CD8-positive, alpha-beta memory T cell (primary cell): ENCODE measurements at regions not wholly inside any gene's neighbourhood (a gene's known extent, or its start where the extent isn't known, plus 50 kb on each side); places are given as distances from the start of the nearest gene placed in this dataset.

Source experiments
- CTCF ChIA-PET: fragments of 350-600 bp; sonication (Branson Sonifier 250); formaldehyde crosslinking; loops from one replicate; lab custom pipeline; 2021; ENCODE audit warnings: antibody characterized with exemption; lab: Charles Lee
- POLR2A ChIA-PET: fragments of 350-600 bp; sonication (Branson Sonifier 250); formaldehyde crosslinking; loops from one replicate; lab custom pipeline; 2021; ENCODE audit warnings: antibody characterized with exemption; lab: Charles Lee
- DNase-seq, 5 donors: peaks; one replicate each; pipeline versions ENCODE4 v3.0.0 to v3.0.0-alpha.2; 2020 to 2022; ENCODE audit warnings: mixed read lengths in 1 of 5
- H3K27ac ChIP-seq: one replicate; pipeline ENCODE4 v1.7.0; 2013; ENCODE audit warnings: low read depth, mild to moderate bottlenecking, low read length, moderate library complexity
- H3K27me3 ChIP-seq: 2 replicates; pipeline ENCODE4 v1.7.0; 2013; ENCODE audit warnings: low read length, mild to moderate bottlenecking; ENCODE audit not compliant: insufficient read depth, poor library complexity, severe bottlenecking
- H3K36me3 ChIP-seq: 2 replicates; pipeline ENCODE4 v1.7.0; 2013; ENCODE audit warnings: mild to moderate bottlenecking, low read length, moderate library complexity; ENCODE audit not compliant: insufficient read depth
- H3K4me1 ChIP-seq: 2 replicates; pipeline ENCODE4 v1.7.0; 2013; ENCODE audit warnings: mild to moderate bottlenecking, low read length, moderate library complexity; ENCODE audit not compliant: insufficient read depth
- H3K4me3 ChIP-seq: 2 replicates; pipeline ENCODE4 v1.7.0; 2013; ENCODE audit warnings: mild to moderate bottlenecking, low read length
- H3K9me3 ChIP-seq: 2 replicates; pipeline ENCODE4 v1.7.0; 2013; ENCODE audit warnings: mild to moderate bottlenecking, low read length
- H3K27ac Mint-ChIP-seq, 8 donors: one replicate each; pipeline ENCODE4 v1.8.0; 2020 to 2021; ENCODE audit warnings: mixed read lengths in 8 of 8, mild to moderate bottlenecking in 6 of 8, inconsistent platforms in 3 of 8, moderate library complexity in 3 of 8
- H3K27me3 Mint-ChIP-seq, 2 donors: one replicate each; pipeline ENCODE4 v1.8.0; 2020 to 2021; ENCODE audit warnings: mixed read lengths in 2 of 2, mild to moderate bottlenecking in 1 of 2, moderate library complexity in 1 of 2
- H3K36me3 Mint-ChIP-seq, 3 donors: one replicate each; pipeline ENCODE4 v1.8.0; 2020 to 2021; ENCODE audit warnings: mixed read lengths in 3 of 3, inconsistent platforms in 1 of 3, mild to moderate bottlenecking in 1 of 3
- H3K4me1 Mint-ChIP-seq, 3 donors: one replicate each; pipeline ENCODE4 v1.8.0; 2020 to 2021; ENCODE audit warnings: mixed read lengths in 3 of 3, inconsistent platforms in 1 of 3, mild to moderate bottlenecking in 1 of 3
- H3K4me3 Mint-ChIP-seq, 7 donors: one replicate each; pipeline ENCODE4 v1.8.0; 2020 to 2021; ENCODE audit warnings: mixed read lengths in 7 of 7, mild to moderate bottlenecking in 6 of 7, moderate library complexity in 4 of 7, inconsistent platforms in 2 of 7
- H3K9me3 Mint-ChIP-seq, 5 donors: one replicate each; pipeline ENCODE4 v1.8.0; 2020 to 2022; ENCODE audit warnings: mixed read lengths in 5 of 5, mild to moderate bottlenecking in 3 of 5, moderate library complexity in 2 of 5, inconsistent platforms in 1 of 5

GRCh38 chr3:34189133-34189532, 390.7 kb downstream of the PDCD6IP start:
- Mint-ChIP-seq H3K36me3 (no peaks in the 10 kb centered on the region), H3K9me3 (no peaks in the 10 kb centered on the region), H3K27me3 (peaks cover 0 to 7% of the 10 kb centered on the region in 2 donors), H3K4me3 (no peak overlapping the region), H3K27ac (no peak overlapping the region), H3K4me1 (no peaks in the 10 kb centered on the region)
- ChIA-PET POLR2A (no interaction called here), CTCF (no interaction called here)
- Histone ChIP-seq H3K4me3 (no peak overlapping the region), H3K27me3 (no peaks in the 10 kb centered on the region), H3K36me3 (no peaks in the 10 kb centered on the region), H3K9me3 (no peaks in the 10 kb centered on the region), H3K27ac (no peak overlapping the region), H3K4me1 (no peaks in the 10 kb centered on the region)
- DNase-seq = no peak

GRCh38 chr3:34196914-34197313, 398.5 kb downstream of the PDCD6IP start:
- no peak for DNase-seq
- Mint-ChIP-seq H3K4me1 (peaks cover 0 to 4% (median 4%) of the 10 kb centered on the region in 3 donors), H3K4me3 (no peak overlapping the region), H3K9me3 (no peaks in the 10 kb centered on the region), H3K36me3 (no peaks in the 10 kb centered on the region), H3K27me3 (peaks cover 2 to 3% of the 10 kb centered on the region in 2 donors), H3K27ac (peak overlapping the region in 1 of 8 donors; percentile 51)
- Histone ChIP-seq H3K27me3 (no peaks in the 10 kb centered on the region), H3K4me3 (no peak overlapping the region), H3K36me3 (no peaks in the 10 kb centered on the region), H3K9me3 (no peaks in the 10 kb centered on the region), H3K4me1 (no peaks in the 10 kb centered on the region), H3K27ac (no peak overlapping the region)
- CTCF ChIA-PET = no interaction called here
- POLR2A ChIA-PET = no interaction called here

- Mint-ChIP-seq H3K27ac (peak overlapping the region in 1 of 8 donors; percentile 64), H3K36me3 (no peaks in the 10 kb centered on the region), H3K9me3 (no peaks in the 10 kb centered on the region)
These were observed 399.9 kb downstream of the PDCD6IP start for GRCh38 chr3:34198309-34198708.

GRCh38 chr3:34200576-34200975, 402.1 kb downstream of the PDCD6IP start:
- peaks cover 0 to 4% (median 4%) of the 10 kb centered on the region in 3 donors for H3K4me1 Mint-ChIP-seq
- Histone ChIP-seq H3K27ac (no peak overlapping the region), H3K4me1 (no peaks in the 10 kb centered on the region), H3K4me3 (no peak overlapping the region), H3K9me3 (no peaks in the 10 kb centered on the region), H3K27me3 (no peaks in the 10 kb centered on the region), H3K36me3 (no peaks in the 10 kb centered on the region)
- peaks cover 0 to 6% of the 10 kb centered on the region in 2 donors for H3K27me3 Mint-ChIP-seq
- H3K9me3 Mint-ChIP-seq = no peaks in the 10 kb centered on the region
- peak overlapping the region in 1 of 7 donors; percentile 25 for H3K4me3 Mint-ChIP-seq
- DNase-seq = no peak
- ChIA-PET CTCF (no interaction called here), POLR2A (no interaction called here)
- H3K36me3 Mint-ChIP-seq = no peaks in the 10 kb centered on the region
- H3K27ac Mint-ChIP-seq = peak overlapping the region in 3 of 8 donors; percentile 9 to 59 (median 34)

More at GRCh38 chr3:34198309-34198708, 399.9 kb downstream of the PDCD6IP start:
- no peaks in the 10 kb centered on the region for H3K27me3 ChIP-seq
- H3K4me1 ChIP-seq = no peaks in the 10 kb centered on the region
- no peaks in the 10 kb centered on the region for H3K9me3 ChIP-seq
- Mint-ChIP-seq H3K4me1 (peaks cover 0 to 4% (median 4%) of the 10 kb centered on the region in 3 donors), H3K4me3 (no peak overlapping the region), H3K27me3 (peaks cover 2 to 3% of the 10 kb centered on the region in 2 donors)
- ChIA-PET CTCF (no interaction called here), POLR2A (no interaction called here)
- no peak overlapping the region for H3K27ac ChIP-seq
- no peak overlapping the region for H3K4me3 ChIP-seq
- H3K36me3 ChIP-seq = no peaks in the 10 kb centered on the region
- DNase-seq = no peak

GRCh38 chr3:34202975-34203374, 404.5 kb downstream of the PDCD6IP start:
- Mint-ChIP-seq H3K36me3 (no peaks in the 10 kb centered on the region), H3K9me3 (no peaks in the 10 kb centered on the region), H3K27me3 (peaks cover 0 to 5% of the 10 kb centered on the region in 2 donors), H3K27ac (no peak overlapping the region), H3K4me1 (peaks cover 0 to 4% (median 4%) of the 10 kb centered on the region in 3 donors), H3K4me3 (no peak overlapping the region)
- Histone ChIP-seq H3K4me1 (no peaks in the 10 kb centered on the region), H3K9me3 (no peaks in the 10 kb centered on the region), H3K4me3 (no peak overlapping the region), H3K27me3 (no peaks in the 10 kb centered on the region), H3K27ac (no peak overlapping the region), H3K36me3 (no peaks in the 10 kb centered on the region)
- DNase-seq = no peak
- POLR2A ChIA-PET = interaction anchor here (0.5 kb wide), 1 partner anchor 89 kb away, joined by 3 read pairs; no protein-coding TSS in a partner anchor
- CTCF ChIA-PET = interaction anchor here (1.0 kb wide), 1 partner anchor 9 kb away, joined by 3 read pairs; no protein-coding TSS in a partner anchor

GRCh38 chr3:34203386-34203785, 405.0 kb downstream of the PDCD6IP start:
- H3K27me3 Mint-ChIP-seq = peaks cover 0 to 5% of the 10 kb centered on the region in 2 donors
- CTCF ChIA-PET = interaction anchor here (1.0 kb wide), 1 partner anchor 9 kb away, joined by 3 read pairs; no protein-coding TSS in a partner anchor
- H3K4me3 Mint-ChIP-seq = no peak overlapping the region
- Histone ChIP-seq H3K4me1 (no peaks in the 10 kb centered on the region), H3K27ac (no peak overlapping the region), H3K27me3 (no peaks in the 10 kb centered on the region), H3K4me3 (no peak overlapping the region), H3K9me3 (no peaks in the 10 kb centered on the region), H3K36me3 (no peaks in the 10 kb centered on the region)
- H3K9me3 Mint-ChIP-seq = no peaks in the 10 kb centered on the region
- no peaks in the 10 kb centered on the region for H3K36me3 Mint-ChIP-seq
- H3K27ac Mint-ChIP-seq = no peak overlapping the region
- DNase-seq = no peak
- POLR2A ChIA-PET = no interaction called here
- H3K4me1 Mint-ChIP-seq = peaks cover 0 to 4% (median 4%) of the 10 kb centered on the region in 3 donors

- H3K27ac Mint-ChIP-seq = no peak overlapping the region
- Histone ChIP-seq H3K27me3 (no peaks in the 10 kb centered on the region), H3K4me3 (no peak overlapping the region), H3K27ac (no peak overlapping the region), H3K36me3 (no peaks in the 10 kb centered on the region), H3K4me1 (no peaks in the 10 kb centered on the region), H3K9me3 (no peaks in the 10 kb centered on the region)
- H3K27me3 Mint-ChIP-seq = peaks cover 0 to 5% of the 10 kb centered on the region in 2 donors
- no peaks in the 10 kb centered on the region for H3K4me1 Mint-ChIP-seq
- ChIA-PET CTCF (no interaction called here), POLR2A (no interaction called here)
- H3K9me3 Mint-ChIP-seq = no peaks in the 10 kb centered on the region
- no peak for DNase-seq
- H3K36me3 Mint-ChIP-seq = no peaks in the 10 kb centered on the region
- H3K4me3 Mint-ChIP-seq = no peak overlapping the region
These were observed 408.6 kb downstream of the PDCD6IP start for GRCh38 chr3:34207002-34207401.

- Mint-ChIP-seq H3K4me3 (no peak overlapping the region), H3K36me3 (no peaks in the 10 kb centered on the region), H3K27me3 (peaks cover 0 to 5% of the 10 kb centered on the region in 2 donors), H3K9me3 (no peaks in the 10 kb centered on the region), H3K4me1 (no peaks in the 10 kb centered on the region), H3K27ac (no peak overlapping the region)
- Histone ChIP-seq H3K4me1 (no peaks in the 10 kb centered on the region), H3K4me3 (no peak overlapping the region), H3K27ac (no peak overlapping the region), H3K27me3 (no peaks in the 10 kb centered on the region), H3K9me3 (no peaks in the 10 kb centered on the region), H3K36me3 (no peaks in the 10 kb centered on the region)
- no peak for DNase-seq
- ChIA-PET CTCF (no interaction called here), POLR2A (no interaction called here)
These were observed 409.4 kb downstream of the PDCD6IP start for GRCh38 chr3:34207806-34208205.
